GM10266 (cell line): ENCODE measurements at regions not wholly inside any gene's neighbourhood (a gene's known extent, or its start where the extent isn't known, plus 50 kb on each side); places are given as distances from the start of the nearest gene placed in this dataset.

Source experiments
- DNase-seq: peaks from one replicate; pipeline ENCODE4 v3.0.0; 2012; ENCODE audit errors: extremely low spot score
- TF ChIP-seq, protein P1 (sequence below): IDR thresholded peaks from 2 replicates; pipeline ENCODE4 v1.5.1; 2012; ENCODE audit warnings: mild to moderate bottlenecking, low read depth; ENCODE audit not compliant: control insufficient read depth, insufficient read depth; ENCODE audit errors: missing control alignments

GRCh38 chr2:15874854-15875804, 65.2 kb upstream of the MYCN start:
- TF ChIP-seq, protein P1, sequence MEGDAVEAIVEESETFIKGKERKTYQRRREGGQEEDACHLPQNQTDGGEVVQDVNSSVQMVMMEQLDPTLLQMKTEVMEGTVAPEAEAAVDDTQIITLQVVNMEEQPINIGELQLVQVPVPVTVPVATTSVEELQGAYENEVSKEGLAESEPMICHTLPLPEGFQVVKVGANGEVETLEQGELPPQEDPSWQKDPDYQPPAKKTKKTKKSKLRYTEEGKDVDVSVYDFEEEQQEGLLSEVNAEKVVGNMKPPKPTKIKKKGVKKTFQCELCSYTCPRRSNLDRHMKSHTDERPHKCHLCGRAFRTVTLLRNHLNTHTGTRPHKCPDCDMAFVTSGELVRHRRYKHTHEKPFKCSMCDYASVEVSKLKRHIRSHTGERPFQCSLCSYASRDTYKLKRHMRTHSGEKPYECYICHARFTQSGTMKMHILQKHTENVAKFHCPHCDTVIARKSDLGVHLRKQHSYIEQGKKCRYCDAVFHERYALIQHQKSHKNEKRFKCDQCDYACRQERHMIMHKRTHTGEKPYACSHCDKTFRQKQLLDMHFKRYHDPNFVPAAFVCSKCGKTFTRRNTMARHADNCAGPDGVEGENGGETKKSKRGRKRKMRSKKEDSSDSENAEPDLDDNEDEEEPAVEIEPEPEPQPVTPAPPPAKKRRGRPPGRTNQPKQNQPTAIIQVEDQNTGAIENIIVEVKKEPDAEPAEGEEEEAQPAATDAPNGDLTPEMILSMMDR: no peak
- DNase-seq: no peak

GRCh38 chr2:15875969-15876705, 64.2 kb upstream of the MYCN start:
- DNase-seq: no peak
- TF ChIP-seq, protein P1: no peak

DNA sequence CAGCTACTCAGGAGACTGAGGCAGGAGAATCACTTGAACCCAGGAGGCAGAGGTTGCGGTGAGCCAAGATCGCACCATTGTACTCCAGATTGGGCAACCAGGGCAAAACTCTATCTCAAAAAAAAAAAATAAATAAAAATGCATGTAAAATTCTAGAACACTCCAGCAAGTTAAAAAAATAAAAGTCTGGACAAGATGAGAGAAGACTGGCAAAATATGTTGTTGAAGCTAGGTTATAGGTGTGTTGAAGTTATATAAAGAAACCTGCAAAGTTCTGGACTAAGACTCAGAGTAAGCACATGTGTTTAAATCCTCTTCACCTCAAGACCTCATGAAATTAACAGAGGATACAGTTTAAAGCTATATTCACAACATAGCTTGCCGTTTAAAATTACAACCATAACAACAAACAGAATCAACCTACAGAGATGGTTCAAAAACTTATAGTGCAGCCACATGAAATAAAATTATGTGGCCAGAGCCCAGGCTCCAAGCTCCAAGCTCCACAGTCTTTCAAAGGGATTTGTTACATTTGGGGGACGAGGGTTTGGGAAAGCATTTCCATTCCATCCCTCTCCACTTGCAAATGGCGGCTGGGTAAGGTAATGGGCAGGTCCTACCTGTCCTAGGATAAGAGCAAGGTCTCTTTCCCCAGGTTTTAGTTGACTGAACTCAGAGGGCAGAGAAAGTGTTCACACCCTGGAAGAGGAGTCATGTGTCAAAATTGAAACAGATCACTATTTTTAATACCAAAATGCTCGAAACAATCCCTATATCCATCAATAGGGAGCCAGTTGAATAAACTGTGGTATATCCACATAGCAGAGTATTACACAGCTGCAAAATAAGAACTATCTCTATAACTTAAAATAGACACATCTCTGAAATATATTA, 59.9 kb upstream of the MYCN start:
- DNase-seq: no peak
- TF ChIP-seq, protein P1: no peak

DNA sequence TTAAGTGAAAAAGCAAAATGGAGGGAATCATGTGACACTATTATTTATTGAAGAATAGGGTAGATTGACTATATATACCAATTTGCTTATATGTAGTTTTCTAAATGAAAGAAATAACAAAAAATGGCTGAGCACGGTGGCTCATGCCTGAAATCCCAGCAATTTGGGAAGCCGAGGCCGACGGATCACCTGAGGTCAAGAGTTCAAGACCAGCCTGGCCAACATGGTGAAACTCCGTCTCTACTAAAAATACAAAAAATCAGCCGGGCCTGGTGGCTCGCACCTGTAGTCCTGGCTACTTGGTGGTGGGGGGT, 59.3 kb upstream of the MYCN start:
- TF ChIP-seq, protein P1: no peak
- no peak for DNase-seq

DNA sequence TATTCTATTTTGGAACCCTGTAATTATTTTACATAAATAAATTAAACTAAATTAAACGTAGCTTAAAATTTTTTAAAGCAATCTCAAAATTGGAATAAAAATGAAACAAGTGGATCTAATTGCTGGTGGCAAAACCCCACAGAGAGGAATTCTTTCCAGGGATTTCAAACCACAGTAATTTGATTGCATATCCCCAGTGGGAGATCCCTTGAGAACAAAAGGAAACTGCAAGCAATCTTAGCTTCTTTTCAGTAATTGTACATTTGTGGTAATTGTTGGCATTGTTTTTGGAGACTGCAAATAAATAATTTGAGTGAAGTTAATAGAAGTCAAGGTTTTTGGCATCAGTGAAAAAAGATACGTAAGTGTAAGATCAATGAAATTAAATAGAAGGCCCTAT, 58.7 kb upstream of the MYCN start:
- no peak for DNase-seq
- TF ChIP-seq, protein P1: no peak

DNA sequence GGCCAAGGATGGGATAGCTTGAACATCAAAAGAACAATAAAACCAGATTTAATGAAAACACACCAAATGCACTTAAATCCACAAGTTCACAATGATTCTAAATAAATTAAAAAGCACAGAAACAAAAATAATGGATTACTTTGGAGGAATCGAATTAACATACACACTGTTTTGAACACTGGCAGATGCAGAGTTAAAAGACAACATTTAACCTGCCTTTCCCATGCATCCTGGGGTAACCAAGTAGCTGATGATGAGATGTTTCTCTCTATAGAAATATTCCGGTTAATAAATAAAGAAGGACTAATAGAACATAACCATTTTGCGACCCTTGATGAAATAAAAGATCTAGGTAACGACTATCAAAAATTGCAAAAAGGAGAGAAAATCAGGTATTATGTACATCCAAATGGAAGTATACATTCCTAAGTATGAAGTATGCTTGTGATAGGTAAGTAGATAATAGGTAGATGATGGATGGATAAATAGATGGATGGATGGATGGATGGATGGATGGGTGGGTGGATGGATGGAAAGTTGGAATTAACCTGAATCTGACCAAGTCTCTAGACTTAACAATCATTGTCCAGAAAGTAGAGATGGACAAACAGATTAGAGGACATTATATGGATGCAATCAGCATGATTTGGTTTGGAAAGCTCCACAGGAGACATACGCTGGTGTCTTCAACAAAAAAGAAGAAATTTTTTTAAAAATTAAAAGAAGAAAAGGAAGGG, 57.4 kb upstream of the MYCN start:
- DNase-seq: no peak

More for the DNA sequence above, 57.4 kb upstream of the MYCN start:
- TF ChIP-seq, protein P1: no peak
